ENCODE measurements at regions not wholly inside any gene's neighbourhood (a gene's known extent, or its start where the extent isn't known, plus 50 kb on each side); places are given as distances from the start of the nearest gene placed in this dataset.

DNA sequence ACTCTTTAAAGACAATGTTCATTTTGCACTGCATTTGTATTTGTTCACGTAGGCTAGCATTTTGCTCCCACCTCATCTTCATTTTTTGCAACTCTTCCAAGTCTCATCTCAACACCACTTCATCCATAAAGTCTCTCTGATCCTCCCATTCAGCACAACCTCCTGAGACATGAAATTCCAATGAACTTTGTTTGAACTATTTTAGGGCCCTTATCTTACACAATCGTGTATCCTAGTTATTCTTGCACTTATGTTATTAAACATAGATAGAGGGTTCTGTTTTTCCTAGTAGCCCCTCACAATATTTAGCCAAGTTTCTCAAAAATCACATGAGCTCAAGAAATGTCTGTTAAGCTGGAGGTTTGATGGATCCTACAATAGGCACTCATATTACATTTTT, 500.5 kb upstream of the ADAMTS5 start:
- TF ChIP-seq EZH2 (IDR thresholded peaks at IDR 0.05; ENCODE audit: borderline replicate concordance, low read depth, low read length, severe bottlenecking) (no peak), POLR2AphosphoS5 (IDR thresholded peaks at IDR 0.05; ENCODE audit: insufficient read depth, low read depth, low read length) (no peak), JUN (IDR thresholded peaks at IDR 0.05; ENCODE audit: borderline replicate concordance, insufficient read depth, insufficient read length, low read depth) (no peak), POLR2A (IDR thresholded peaks at IDR 0.05; ENCODE audit: low read depth, low read length) (no peak), MYC (IDR thresholded peaks at IDR 0.05; ENCODE audit: low read depth, low read length) (no peak), FOS (IDR thresholded peaks at IDR 0.05; ENCODE audit: borderline replicate concordance, insufficient read depth, low read length) (no peak), GATA2 (IDR thresholded peaks at IDR 0.05; ENCODE audit: insufficient read depth, insufficient read length, low read depth, low read length) (no peak)
- TF ChIP-seq, protein P1, sequence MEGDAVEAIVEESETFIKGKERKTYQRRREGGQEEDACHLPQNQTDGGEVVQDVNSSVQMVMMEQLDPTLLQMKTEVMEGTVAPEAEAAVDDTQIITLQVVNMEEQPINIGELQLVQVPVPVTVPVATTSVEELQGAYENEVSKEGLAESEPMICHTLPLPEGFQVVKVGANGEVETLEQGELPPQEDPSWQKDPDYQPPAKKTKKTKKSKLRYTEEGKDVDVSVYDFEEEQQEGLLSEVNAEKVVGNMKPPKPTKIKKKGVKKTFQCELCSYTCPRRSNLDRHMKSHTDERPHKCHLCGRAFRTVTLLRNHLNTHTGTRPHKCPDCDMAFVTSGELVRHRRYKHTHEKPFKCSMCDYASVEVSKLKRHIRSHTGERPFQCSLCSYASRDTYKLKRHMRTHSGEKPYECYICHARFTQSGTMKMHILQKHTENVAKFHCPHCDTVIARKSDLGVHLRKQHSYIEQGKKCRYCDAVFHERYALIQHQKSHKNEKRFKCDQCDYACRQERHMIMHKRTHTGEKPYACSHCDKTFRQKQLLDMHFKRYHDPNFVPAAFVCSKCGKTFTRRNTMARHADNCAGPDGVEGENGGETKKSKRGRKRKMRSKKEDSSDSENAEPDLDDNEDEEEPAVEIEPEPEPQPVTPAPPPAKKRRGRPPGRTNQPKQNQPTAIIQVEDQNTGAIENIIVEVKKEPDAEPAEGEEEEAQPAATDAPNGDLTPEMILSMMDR (IDR thresholded peaks at IDR 0.05; ENCODE audit: extremely low read depth in 1 of 2, insufficient read depth in 1 of 2, low read depth in 1 of 2, low read length in 2 of 2) = no peak
- TF ChIP-seq, protein P2, sequence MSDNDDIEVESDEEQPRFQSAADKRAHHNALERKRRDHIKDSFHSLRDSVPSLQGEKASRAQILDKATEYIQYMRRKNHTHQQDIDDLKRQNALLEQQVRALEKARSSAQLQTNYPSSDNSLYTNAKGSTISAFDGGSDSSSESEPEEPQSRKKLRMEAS (IDR thresholded peaks at IDR 0.05; ENCODE audit: insufficient read depth, insufficient read length) = no peak
